Esophagus (tissue), 2 donors: ENCODE measurements at regions not wholly inside any gene's neighbourhood (a gene's known extent, or its start where the extent isn't known, plus 50 kb on each side); places are given as distances from the start of the nearest gene placed in this dataset.

Source experiments
- H3K27ac ChIP-seq, 2 donors: one replicate each; pipeline ENCODE4 v1.5.1; 2013; ENCODE audit warnings: low read depth in 2 of 2, mild to moderate bottlenecking in 2 of 2, inconsistent platforms in 1 of 2, low read length in 1 of 2, moderate library complexity in 1 of 2
- H3K27me3 ChIP-seq, 2 donors: one replicate each; pipeline ENCODE4 v1.6.1; 2013; ENCODE audit warnings: low read length in 2 of 2, control low read depth in 1 of 2, mild to moderate bottlenecking in 1 of 2; ENCODE audit not compliant: insufficient read depth in 2 of 2, control insufficient read depth in 1 of 2
- H3K36me3 ChIP-seq, 2 donors: one replicate each; pipeline ENCODE4 v1.6.1; 2013; ENCODE audit warnings: low read length in 1 of 2; ENCODE audit not compliant: control insufficient read depth in 2 of 2, insufficient read depth in 2 of 2
- H3K4me1 ChIP-seq, 2 donors: one replicate each; pipeline ENCODE4 v1.6.1; 2013; ENCODE audit warnings: low read length in 1 of 2; ENCODE audit not compliant: control insufficient read depth in 2 of 2, insufficient read depth in 2 of 2
- H3K4me3 ChIP-seq, 2 donors: one replicate each; pipeline ENCODE4 v1.5.1; 2013; ENCODE audit warnings: low read length in 2 of 2, mild to moderate bottlenecking in 2 of 2, low read depth in 1 of 2, moderate library complexity in 1 of 2
- H3K9me3 ChIP-seq, 2 donors: one replicate each; pipeline ENCODE4 v1.6.1; 2013; ENCODE audit warnings: mild to moderate bottlenecking in 2 of 2, low read depth in 1 of 2, low read length in 1 of 2, moderate library complexity in 1 of 2; ENCODE audit not compliant: control insufficient read depth in 2 of 2, insufficient read depth in 1 of 2
- WGBS, 2 donors: extraction: QIAGEN DNeasy Blood & Tissue Kit; methylation state at CpG; one replicate each; pipeline ENCODE4 v1.1.7; 2013; 5-methylcytosine and 5-hydroxymethylcytosine counted together
- donor health status: healthy with polysubstance abuse.
- donor health status: Bipolar disorder and iron deficiency.

- Histone ChIP-seq H3K27ac (no peak overlapping the region), H3K4me1 (no peaks in the 10 kb centered on the region), H3K4me3 (no peak overlapping the region), H3K9me3 (no peaks in the 10 kb centered on the region), H3K27me3 (no peaks in the 10 kb centered on the region), H3K36me3 (no peaks in the 10 kb centered on the region)
- 76% methylated on average over 6 of the region's 6 CpGs for WGBS, 2 donors
These were observed 255.4 kb upstream of the LYZL1 start for GRCh38 chr10:29033311-29033940.

DNA sequence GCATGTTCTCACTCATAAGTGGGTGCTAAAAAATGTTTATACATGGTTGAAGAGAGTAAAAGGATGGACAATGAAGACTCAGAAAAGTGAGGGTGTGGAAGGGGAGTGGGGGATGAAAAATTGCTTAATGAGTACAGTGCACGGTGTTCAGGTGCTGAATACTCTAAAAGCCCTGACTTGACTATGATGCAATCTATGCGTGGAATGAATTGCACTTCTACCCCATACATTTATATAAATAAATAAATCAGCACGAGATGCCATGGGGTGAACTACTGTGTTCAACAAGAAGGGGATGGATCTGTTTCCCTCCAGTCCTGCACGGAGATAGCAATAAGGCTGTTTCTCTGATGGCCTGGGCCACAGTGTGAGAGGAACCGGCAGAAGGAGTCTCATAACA is 254.3 kb upstream of the LYZL1 start:
- Histone ChIP-seq H3K4me3 (no peak overlapping the region), H3K27me3 (no peaks in the 10 kb centered on the region), H3K36me3 (no peaks in the 10 kb centered on the region), H3K4me1 (no peaks in the 10 kb centered on the region), H3K9me3 (no peaks in the 10 kb centered on the region), H3K27ac (no peak overlapping the region)
- 56 to 73% methylated on average over 5 of the region's 5 CpGs for WGBS, 2 donors

GRCh38 chr10:29035721-29036120 is 253.1 kb upstream of the LYZL1 start:
- H3K4me3 ChIP-seq: no peak overlapping the region
- WGBS, 2 donors: 85 to 86% methylated on average over 2 of the region's 2 CpGs
- no peak overlapping the region for H3K27ac ChIP-seq
- H3K4me1 ChIP-seq: peaks cover 0 to 3% of the 10 kb centered on the region in 2 donors
- peaks cover 0 to 3% of the 10 kb centered on the region in 2 donors for H3K9me3 ChIP-seq
- no peaks in the 10 kb centered on the region for H3K27me3 ChIP-seq
- H3K36me3 ChIP-seq: no peaks in the 10 kb centered on the region

GRCh38 chr10:29037348-29038113 is 251.3 kb upstream of the LYZL1 start:
- no peak overlapping the region for H3K4me3 ChIP-seq
- 90 to 93% methylated on average over 12 of the region's 12 CpGs for WGBS, 2 donors
- H3K9me3 ChIP-seq: peaks cover 0 to 3% of the 10 kb centered on the region in 2 donors
- H3K4me1 ChIP-seq: peaks cover 0 to 3% of the 10 kb centered on the region in 2 donors
- H3K27me3 ChIP-seq: no peaks in the 10 kb centered on the region
- H3K36me3 ChIP-seq: no peaks in the 10 kb centered on the region
- H3K27ac ChIP-seq: no peak overlapping the region

GRCh38 chr10:29039091-29039490 is 249.8 kb upstream of the LYZL1 start:
- no peak overlapping the region for H3K27ac ChIP-seq
- 78 to 82% methylated on average over 5 of the region's 5 CpGs for WGBS, 2 donors
- H3K4me3 ChIP-seq: no peak overlapping the region
- peaks cover 0 to 3% of the 10 kb centered on the region in 2 donors for H3K4me1 ChIP-seq
- no peaks in the 10 kb centered on the region for H3K27me3 ChIP-seq
- no peaks in the 10 kb centered on the region for H3K36me3 ChIP-seq
- peaks cover 0 to 3% of the 10 kb centered on the region in 2 donors for H3K9me3 ChIP-seq

DNA sequence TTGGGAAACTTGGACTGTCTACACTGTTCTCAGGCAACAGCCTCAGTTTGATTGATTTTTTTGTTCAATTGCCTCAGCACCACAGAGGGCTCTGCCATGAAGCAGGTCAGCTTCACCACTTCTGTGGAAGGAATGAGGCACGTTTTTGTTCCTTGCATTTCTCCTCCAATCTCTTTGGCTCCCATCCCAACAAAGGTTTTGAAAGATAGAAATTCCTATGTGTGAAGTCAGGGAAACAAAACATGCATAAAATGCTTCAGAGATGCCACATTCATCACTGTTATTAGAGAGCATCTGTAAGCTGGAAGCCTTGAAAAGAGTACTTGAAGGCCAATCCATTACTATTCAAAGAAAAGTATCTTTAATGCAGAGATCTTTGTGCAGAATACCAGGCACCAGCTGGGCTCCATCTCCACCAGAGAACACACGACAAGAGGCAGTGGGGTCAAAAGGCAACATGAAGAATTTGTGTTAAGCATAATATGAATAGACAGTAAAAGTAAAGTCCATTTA is 249.1 kb upstream of the LYZL1 start:
- 20 to 25% methylated on average over 2 of the region's 2 CpGs for WGBS, 2 donors
- no peak overlapping the region for H3K4me3 ChIP-seq

GRCh38 chr10:29041616-29042015 is 247.3 kb upstream of the LYZL1 start:
- H3K9me3 ChIP-seq: peaks cover 0 to 3% of the 10 kb centered on the region in 2 donors
- WGBS, 2 donors: 53 to 58% methylated on average over 7 of the region's 7 CpGs
- H3K4me3 ChIP-seq: no peak overlapping the region
- H3K4me1 ChIP-seq: peaks cover 0 to 3% of the 10 kb centered on the region in 2 donors
- H3K27ac ChIP-seq: no peak overlapping the region
- no peaks in the 10 kb centered on the region for H3K36me3 ChIP-seq
- no peaks in the 10 kb centered on the region for H3K27me3 ChIP-seq

More for the DNA sequence above, 249.1 kb upstream of the LYZL1 start:
- no peak overlapping the region for H3K27ac ChIP-seq
- H3K27me3 ChIP-seq: no peaks in the 10 kb centered on the region
- peaks cover 0 to 3% of the 10 kb centered on the region in 2 donors for H3K9me3 ChIP-seq
- peaks cover 0 to 3% of the 10 kb centered on the region in 2 donors for H3K4me1 ChIP-seq
- no peaks in the 10 kb centered on the region for H3K36me3 ChIP-seq

DNA sequence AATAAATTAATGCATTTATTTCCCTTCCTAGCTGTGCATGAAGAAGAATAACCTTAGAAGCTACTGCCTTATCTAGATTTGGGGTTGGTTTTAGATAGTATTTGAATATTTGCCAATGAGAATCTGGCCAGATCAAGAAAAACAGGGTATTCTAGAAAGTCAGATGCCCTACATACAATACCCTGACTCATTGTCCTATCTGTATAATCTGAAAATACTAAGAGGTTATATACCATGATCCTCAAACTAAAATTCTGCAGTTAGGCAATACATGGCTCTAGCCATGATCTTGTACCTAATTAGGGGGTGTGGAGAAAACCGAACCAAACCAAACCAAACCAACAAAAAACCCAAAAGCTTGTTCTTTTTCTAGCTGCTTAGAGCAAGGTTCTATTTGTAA is 240.4 kb upstream of the LYZL1 start:
- WGBS, 2 donors: 82 to 87% methylated on average over 1 of the region's 1 CpG

GRCh38 chr10:29050081-29050480 is 238.8 kb upstream of the LYZL1 start:
- Histone ChIP-seq H3K4me3 (no peak overlapping the region), H3K27ac (no peak overlapping the region), H3K9me3 (no peaks in the 10 kb centered on the region), H3K27me3 (peaks cover 0 to 2% of the 10 kb centered on the region in 2 donors), H3K4me1 (no peaks in the 10 kb centered on the region), H3K36me3 (no peaks in the 10 kb centered on the region)
- 74 to 81% methylated on average over 3 of the region's 3 CpGs for WGBS, 2 donors

More for the DNA sequence above, 240.4 kb upstream of the LYZL1 start:
- Histone ChIP-seq H3K27me3 (no peaks in the 10 kb centered on the region), H3K9me3 (no peaks in the 10 kb centered on the region), H3K27ac (no peak overlapping the region), H3K4me1 (no peaks in the 10 kb centered on the region), H3K4me3 (no peak overlapping the region), H3K36me3 (no peaks in the 10 kb centered on the region)
